ENCODE measurements at regions not wholly inside any gene's neighbourhood (a gene's known extent, or its start where the extent isn't known, plus 50 kb on each side); places are given as distances from the start of the nearest gene placed in this dataset.

GRCh38 chr2:41197781-41198180 lies 745.9 kb upstream of the SLC8A1 start:
- no peak for TF ChIP-seq CTCF (conservative IDR thresholded peaks at IDR 0.05 in 1 of 2, IDR thresholded peaks at IDR 0.05 in 1 of 2; ENCODE audit: low read depth in 1 of 2, low read length in 2 of 2)
- TF ChIP-seq EZH2 (IDR thresholded peaks at IDR 0.05; ENCODE audit: low read length, missing control alignments), result no peak

Measured in fibroblast of lung (primary cell).